ENCODE measurements at regions not wholly inside any gene's neighbourhood (a gene's known extent, or its start where the extent isn't known, plus 50 kb on each side); places are given as distances from the start of the nearest gene placed in this dataset.

- no peak overlapping the region for H3K18ac ChIP-seq (ENCODE audit: extremely low read depth, low read length)
- FAIRE-seq (no peak), DNase-seq (ENCODE audit: low read depth in 1 of 2, low spot score in 2 of 2) (no peak)
- no peaks in the 10 kb centered on the region for H3K79me1 ChIP-seq (ENCODE audit: low read depth, low read length)
- no peaks in the 10 kb centered on the region for H3K27me3 ChIP-seq (replicated peaks in 1 of 4; ENCODE audit: control insufficient read depth in 3 of 4, extremely low read depth in 1 of 4, insufficient read depth in 3 of 4, low read length in 3 of 4)
- no peak overlapping the region for H3K27ac ChIP-seq (ENCODE audit: low read depth, low read length)
- no peaks in the 10 kb centered on the region for H4K20me1 ChIP-seq (replicated peaks in 1 of 2; ENCODE audit: control insufficient read depth in 1 of 2, insufficient read depth in 2 of 2, low read length in 2 of 2)
- no peak overlapping the region for H2BK120ac ChIP-seq (replicated peaks; ENCODE audit: low read depth, low read length)
- no peak overlapping the region for H4K91ac ChIP-seq (replicated peaks; ENCODE audit: insufficient read length, low read length)
- ChIA-PET POLR2A (ENCODE audit: partially characterized antibody) (no interaction called here), CTCF (ENCODE audit: partially characterized antibody) (no interaction called here)
- no peak overlapping the region for H3K14ac ChIP-seq (ENCODE audit: insufficient read length)
- H3K36me3 ChIP-seq (ENCODE audit: control insufficient read depth in 2 of 4, insufficient read depth in 4 of 4, low read length in 3 of 4) = no peaks in the 10 kb centered on the region
- H2BK15ac ChIP-seq (ENCODE audit: low read length) = no peak overlapping the region
- no peak overlapping the region for H2BK20ac ChIP-seq (ENCODE audit: low read length)
- H2AFZ ChIP-seq (ENCODE audit: low read length) = no peak overlapping the region
- no peak overlapping the region; the same call in 1 of the 2 replicates for H4K8ac ChIP-seq (ENCODE audit: extremely low read depth, insufficient read depth, low read length)
- no peak overlapping the region for H3K23ac ChIP-seq (ENCODE audit: insufficient read length)
- H3K4me2 ChIP-seq (ENCODE audit: insufficient read depth in 1 of 2, low read depth in 2 of 2, low read length in 2 of 2) = no peak overlapping the region
- no peak overlapping the region for H3K4ac ChIP-seq (replicated peaks; ENCODE audit: insufficient read length, low read depth, low read length)
- H2BK5ac ChIP-seq (ENCODE audit: low read depth, low read length) = no peak overlapping the region
- H3K4me1 ChIP-seq (replicated peaks in 1 of 4; ENCODE audit: control insufficient read depth in 3 of 4, insufficient read depth in 4 of 4, low read length in 3 of 4) = peaks cover 0 to 4% (median 1%) of the 10 kb centered on the region in 4 experiments; a peak in 3 of 7 replicates
- no peaks in the 10 kb centered on the region for H3K79me2 ChIP-seq (ENCODE audit: control insufficient read depth in 1 of 2, insufficient read depth in 2 of 2, low read length in 2 of 2)
- H2AK5ac ChIP-seq (ENCODE audit: low read depth, low read length) = no peak overlapping the region
- WGBS, 2 experiments (ENCODE audit: extremely low coverage in 1 of 2, insufficient coverage in 1 of 2, insufficient read length in 1 of 2, insufficient replicate concordance in 2 of 2, low coverage in 1 of 2, low lambda C conversion rate in 2 of 2, missing lambda C conversion rate in 1 of 2) = 91% methylated on average over 5 of the region's 5 CpGs; no CpG with 5 or more reads in 1 of the 2 experiments
- H2BK12ac ChIP-seq (ENCODE audit: low read depth, low read length) = no peak overlapping the region
- H3K4me3 ChIP-seq (ENCODE audit: extremely low read depth in 1 of 4, insufficient read depth in 2 of 4, low read depth in 3 of 4, low read length in 4 of 4) = no peak overlapping the region
- no peaks in the 10 kb centered on the region for H3K23me2 ChIP-seq (ENCODE audit: low read depth, low read length)
- H4K5ac ChIP-seq (ENCODE audit: insufficient read length, low read depth, low read length) = no peak overlapping the region
- H3K9me3 ChIP-seq (ENCODE audit: insufficient read depth in 2 of 2, low read depth in 1 of 2, low read length in 1 of 2) = no peaks in the 10 kb centered on the region
- no peak overlapping the region for H3K56ac ChIP-seq (replicated peaks; ENCODE audit: insufficient read length, low read depth, low read length)
- H3K9ac ChIP-seq (replicated peaks in 1 of 4; ENCODE audit: extremely low read depth in 1 of 4, low read depth in 3 of 4, low read length in 3 of 4) = no peak overlapping the region
- TF ChIP-seq KDM4A (IDR thresholded peaks at IDR 0.05; ENCODE audit: low read depth, low read length, severe bottlenecking) = no peak
- TF ChIP-seq HDAC6 (IDR thresholded peaks at IDR 0.05; ENCODE audit: low read depth, low read length) = no peak
- no peak for TF ChIP-seq USF2 (IDR thresholded peaks at IDR 0.05; ENCODE audit: low read length)
- TF ChIP-seq RBBP5 (IDR thresholded peaks at IDR 0.05; ENCODE audit: borderline replicate concordance, low read depth, low read length) = no peak
- no peak for TF ChIP-seq POU5F1 (IDR thresholded peaks at IDR 0.05; ENCODE audit: low read depth, low read length)
- no peak for TF ChIP-seq SIRT6 (IDR thresholded peaks at IDR 0.05; ENCODE audit: low read length)
- TF ChIP-seq POLR2AphosphoS5 (IDR thresholded peaks at IDR 0.05; ENCODE audit: low read depth, low read length) = no peak
- no peak for TF ChIP-seq MAX (IDR thresholded peaks at IDR 0.05)
- TF ChIP-seq PHF8 (conservative IDR thresholded peaks at IDR 0.05; ENCODE audit: low read depth, low read length) = no peak
- TF ChIP-seq EP300 (IDR thresholded peaks at IDR 0.05; ENCODE audit: borderline replicate concordance in 1 of 2, low read depth in 2 of 2, low read length in 2 of 2) = no peak
- TF ChIP-seq, protein P1, sequence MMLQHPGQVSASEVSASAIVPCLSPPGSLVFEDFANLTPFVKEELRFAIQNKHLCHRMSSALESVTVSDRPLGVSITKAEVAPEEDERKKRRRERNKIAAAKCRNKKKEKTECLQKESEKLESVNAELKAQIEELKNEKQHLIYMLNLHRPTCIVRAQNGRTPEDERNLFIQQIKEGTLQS (IDR thresholded peaks at IDR 0.05; ENCODE audit: insufficient read depth, low read depth, low read length) = no peak
- no peak for TF ChIP-seq SIN3A (conservative IDR thresholded peaks at IDR 0.05 in 1 of 2, IDR thresholded peaks at IDR 0.05 in 1 of 2; ENCODE audit: low read depth in 1 of 2, low read length in 2 of 2)
- TF ChIP-seq SUZ12 (IDR thresholded peaks at IDR 0.05; ENCODE audit: low read length) = no peak
These were observed 653.9 kb upstream of the TMEM132C start for GRCh38 chr12:127613056-127613455.
